Tibial nerve (tissue), 4 donors: ENCODE measurements at regions not wholly inside any gene's neighbourhood (a gene's known extent, or its start where the extent isn't known, plus 50 kb on each side); places are given as distances from the start of the nearest gene placed in this dataset.
A peak's percentile ranks its signal among the peaks of the same experiment; 100 is the strongest.

Experiments used
- DNase-seq, 2 donors: peaks; one replicate each; pipeline ENCODE4 v3.0.0-alpha.2; 2019; ENCODE audit warnings: low spot score in 2 of 2
- H3K27ac ChIP-seq, 4 donors: fragments of 200-600 bp; sonication (generic) in 3 of 4; one replicate each; pipeline ENCODE4 v1.5.1; 2017 to 2019; ENCODE audit warnings: mild to moderate bottlenecking in 1 of 4
- H3K27me3 ChIP-seq, 2 donors: fragments of 200-600 bp; sonication (generic) in 1 of 2; one replicate each; pipeline versions ENCODE4 v1.5.1 to v1.6.0; 2017 to 2019
- H3K36me3 ChIP-seq, 3 donors: fragments of 200-600 bp; sonication (generic); one replicate each; pipeline ENCODE4 v1.5.1; 2018 to 2019
- H3K4me1 ChIP-seq, 4 donors: fragments of 200-600 bp; sonication (generic) in 3 of 4; one replicate each; pipeline ENCODE4 v1.5.1; 2017 to 2019
- H3K4me3 ChIP-seq, 4 donors: fragments of 200-600 bp; sonication (generic) in 3 of 4; one replicate each; pipeline ENCODE4 v1.5.1; 2017 to 2019; ENCODE audit warnings: mild to moderate bottlenecking in 1 of 4, moderate library complexity in 1 of 4
- H3K9me3 ChIP-seq, 4 donors: fragments of 200-600 bp; sonication (generic) in 3 of 4; one replicate each; pipeline ENCODE4 v1.5.1; 2017 to 2019
- EP300 ChIP-seq, 2 donors: sonication (generic); formaldehyde crosslinking; IDR thresholded peaks; one replicate each; pipeline ENCODE4 v1.6.1; 2017; ENCODE audit warnings: antibody characterized with exemption in 2 of 2, mild to moderate bottlenecking in 1 of 2
- POLR2A ChIP-seq, 2 donors: fragments of 450-650 bp; IDR thresholded peaks; one replicate each; pipeline ENCODE4 v1.6.1; 2017; ENCODE audit warnings: antibody characterized with exemption in 2 of 2, mild to moderate bottlenecking in 2 of 2, moderate library complexity in 2 of 2
- WGBS, 2 donors: methylation state at CpG; one replicate each; pipeline ENCODE4 v1.1.5; 2018; 5-methylcytosine and 5-hydroxymethylcytosine counted together
- TF ChIP-seq, protein P1 (sequence below), 5 experiments: fragments of 200-600 bp in 3 of 5; fragments of 450-650 bp in 2 of 5; sonication (generic) in 3 of 5; IDR thresholded peaks; one replicate each; pipeline ENCODE4 v1.5.1; 2016 to 2019; ENCODE audit warnings: antibody characterized with exemption in 5 of 5, mild to moderate bottlenecking in 3 of 5, moderate library complexity in 2 of 5

DNA sequence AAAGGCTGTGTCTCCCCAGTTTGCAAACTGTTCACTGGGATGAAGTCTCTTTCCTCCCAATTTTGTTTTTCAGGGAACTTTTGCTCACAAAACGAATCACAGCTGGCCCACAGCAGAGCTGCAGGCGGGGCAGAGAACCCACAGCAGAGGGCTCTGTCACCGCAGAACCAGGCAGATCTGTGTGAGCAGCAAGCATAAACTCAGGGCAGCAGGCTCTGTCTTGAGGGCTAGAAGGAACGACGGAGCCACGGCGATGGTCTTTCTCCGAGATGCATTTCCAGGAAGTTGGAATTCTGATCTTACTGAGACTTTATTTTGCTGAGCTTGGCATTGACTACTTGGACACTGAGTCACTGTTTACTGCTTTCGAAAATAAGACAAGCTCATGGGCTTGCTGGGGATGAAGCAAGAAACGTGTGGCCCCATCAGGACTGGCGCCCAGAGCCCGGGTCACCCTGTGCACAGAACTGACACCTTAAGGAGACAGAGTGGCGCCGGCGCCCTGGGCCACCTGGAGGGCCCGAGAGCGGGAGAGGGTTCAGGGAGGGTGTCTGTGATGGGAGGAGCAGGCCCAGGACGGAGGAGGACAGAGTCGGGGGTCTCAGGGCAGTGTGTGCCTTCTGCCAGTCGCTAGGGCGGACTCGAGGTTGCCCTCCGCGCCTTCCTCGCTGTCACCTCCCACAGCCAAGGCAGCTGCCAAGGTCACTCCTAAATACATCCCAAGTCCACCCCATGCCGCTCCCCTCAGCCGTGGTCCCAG is 106.3 kb upstream of the NXT1 start:
- no peak for TF ChIP-seq EP300 (IDR thresholded peaks at IDR 0.05)
- TF ChIP-seq, protein P1, sequence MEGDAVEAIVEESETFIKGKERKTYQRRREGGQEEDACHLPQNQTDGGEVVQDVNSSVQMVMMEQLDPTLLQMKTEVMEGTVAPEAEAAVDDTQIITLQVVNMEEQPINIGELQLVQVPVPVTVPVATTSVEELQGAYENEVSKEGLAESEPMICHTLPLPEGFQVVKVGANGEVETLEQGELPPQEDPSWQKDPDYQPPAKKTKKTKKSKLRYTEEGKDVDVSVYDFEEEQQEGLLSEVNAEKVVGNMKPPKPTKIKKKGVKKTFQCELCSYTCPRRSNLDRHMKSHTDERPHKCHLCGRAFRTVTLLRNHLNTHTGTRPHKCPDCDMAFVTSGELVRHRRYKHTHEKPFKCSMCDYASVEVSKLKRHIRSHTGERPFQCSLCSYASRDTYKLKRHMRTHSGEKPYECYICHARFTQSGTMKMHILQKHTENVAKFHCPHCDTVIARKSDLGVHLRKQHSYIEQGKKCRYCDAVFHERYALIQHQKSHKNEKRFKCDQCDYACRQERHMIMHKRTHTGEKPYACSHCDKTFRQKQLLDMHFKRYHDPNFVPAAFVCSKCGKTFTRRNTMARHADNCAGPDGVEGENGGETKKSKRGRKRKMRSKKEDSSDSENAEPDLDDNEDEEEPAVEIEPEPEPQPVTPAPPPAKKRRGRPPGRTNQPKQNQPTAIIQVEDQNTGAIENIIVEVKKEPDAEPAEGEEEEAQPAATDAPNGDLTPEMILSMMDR (IDR thresholded peaks at IDR 0.05): no peak
- TF ChIP-seq POLR2A (IDR thresholded peaks at IDR 0.05): no peak

DNA sequence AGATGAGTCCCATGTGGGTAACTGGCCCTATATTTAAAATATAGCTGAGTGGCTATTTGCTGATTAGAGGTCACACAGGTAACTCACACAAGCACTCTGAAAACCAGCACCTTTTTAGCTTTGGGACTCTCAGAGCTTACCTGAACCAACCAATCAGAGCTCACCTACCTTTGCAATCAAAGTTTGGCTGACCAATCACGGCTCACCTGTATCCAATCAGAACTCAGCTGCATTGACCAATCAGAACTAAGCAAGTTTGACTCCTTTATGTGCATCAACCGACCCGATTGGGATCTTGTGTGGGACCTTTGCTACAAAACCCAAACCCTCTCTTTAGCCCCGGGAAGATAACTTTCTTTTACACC is 106.8 kb upstream of the NXT1 start:
- Histone ChIP-seq H3K4me1 (peaks cover 0 to 37% (median 8%) of the 10 kb centered on the region in 4 donors), H3K27me3 (no peaks in the 10 kb centered on the region), H3K9me3 (peaks cover 0 to 6% (median 0%) of the 10 kb centered on the region in 4 donors), H3K36me3 (no peaks in the 10 kb centered on the region), H3K27ac (no peak overlapping the region), H3K4me3 (no peak overlapping the region)
- 81 to 86% methylated on average over 4 of the region's 4 CpGs for WGBS, 2 donors
- TF ChIP-seq EP300 (IDR thresholded peaks at IDR 0.05) (no peak), POLR2A (IDR thresholded peaks at IDR 0.05) (no peak)
- TF ChIP-seq, protein P1 (IDR thresholded peaks at IDR 0.05): no peak
- DNase-seq: no peak

More for the DNA sequence above, 106.3 kb upstream of the NXT1 start:
- WGBS, 2 donors: 81 to 83% methylated on average over 27 of the region's 27 CpGs
- Histone ChIP-seq H3K9me3 (peaks cover 0 to under 1% (median 0%) of the 10 kb centered on the region in 4 donors), H3K36me3 (no peaks in the 10 kb centered on the region), H3K4me3 (no peak overlapping the region), H3K4me1 (peaks cover 0 to 39% (median 8%) of the 10 kb centered on the region in 4 donors), H3K27ac (peak overlapping the region in 3 of 4 donors; percentile 11 to 52 (median 25)), H3K27me3 (no peaks in the 10 kb centered on the region)
- DNase-seq: no peak

DNA sequence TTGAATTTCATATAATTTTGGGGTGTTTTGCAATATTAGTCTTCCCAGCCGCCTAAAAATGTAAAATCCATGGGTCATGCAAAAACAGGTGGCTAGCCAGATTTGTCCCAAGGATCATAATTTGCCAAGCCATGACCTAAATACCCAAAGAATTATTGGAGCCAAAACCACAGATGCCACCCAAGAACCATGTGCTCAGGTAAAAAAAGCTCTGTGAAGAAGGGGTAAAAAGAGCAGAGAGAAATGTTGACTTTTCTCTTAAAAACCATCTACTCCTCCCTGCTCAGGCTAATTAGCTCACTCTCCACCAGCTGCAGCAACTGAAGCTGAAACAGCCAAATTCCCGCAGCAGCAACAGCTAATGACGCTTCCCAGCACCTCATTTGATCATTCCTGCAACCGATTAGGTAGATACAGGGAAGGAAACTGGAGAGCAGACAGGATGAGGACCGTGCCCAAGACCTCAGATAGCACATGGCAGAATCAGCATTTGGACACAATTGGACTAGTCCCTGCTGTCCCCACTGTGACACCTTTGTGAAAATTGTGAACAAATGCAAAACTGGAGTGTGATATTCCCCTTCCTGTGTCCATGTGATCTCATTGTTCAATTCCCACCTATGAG is 107.9 kb upstream of the NXT1 start:
- peaks cover 0 to 9% (median 0%) of the 10 kb centered on the region in 4 donors for H3K9me3 ChIP-seq
- peaks cover 0 to 26% (median 5%) of the 10 kb centered on the region in 4 donors for H3K4me1 ChIP-seq
- H3K27ac ChIP-seq: no peak overlapping the region
- no peaks in the 10 kb centered on the region for H3K36me3 ChIP-seq
- no peaks in the 10 kb centered on the region for H3K27me3 ChIP-seq
- no peak for DNase-seq
- TF ChIP-seq, protein P1 (IDR thresholded peaks at IDR 0.05): no peak
- TF ChIP-seq EP300 (IDR thresholded peaks at IDR 0.05): no peak
- 63 to 72% methylated on average over 5 of the region's 5 CpGs for WGBS, 2 donors
- H3K4me3 ChIP-seq: no peak overlapping the region

DNA sequence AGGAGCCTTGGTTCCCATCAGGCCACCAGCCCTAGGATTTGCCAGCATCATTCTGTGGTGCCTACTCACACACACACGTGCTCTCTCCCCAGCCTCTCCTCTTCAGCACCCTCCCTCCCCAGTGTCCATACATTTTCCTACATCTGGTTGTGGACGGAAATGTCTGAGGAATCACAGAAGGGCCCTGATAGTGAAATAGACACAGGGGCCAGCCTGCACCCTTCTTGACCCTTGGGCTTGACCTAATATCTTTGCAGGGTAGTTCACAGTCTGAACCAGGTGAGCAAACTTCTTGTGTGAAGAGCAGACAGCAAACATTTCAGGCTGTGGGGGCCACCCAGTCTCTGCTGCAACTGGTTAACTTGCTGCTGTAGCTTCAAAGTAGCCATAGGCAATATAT is 108.5 kb upstream of the NXT1 start:
- 63 to 83% methylated on average over 2 of the region's 2 CpGs for WGBS, 2 donors
- Histone ChIP-seq H3K27me3 (no peaks in the 10 kb centered on the region), H3K27ac (no peak overlapping the region), H3K4me1 (peaks cover 0 to 20% (median 3%) of the 10 kb centered on the region in 4 donors), H3K9me3 (peaks cover 0 to 9% (median 0%) of the 10 kb centered on the region in 4 donors), H3K4me3 (no peak overlapping the region), H3K36me3 (no peaks in the 10 kb centered on the region)
- peak in 1 of 2 donors; percentile 2 for DNase-seq
- TF ChIP-seq, protein P1 (IDR thresholded peaks at IDR 0.05): no peak
- no peak for TF ChIP-seq POLR2A (IDR thresholded peaks at IDR 0.05)
- TF ChIP-seq EP300 (IDR thresholded peaks at IDR 0.05): no peak

DNA sequence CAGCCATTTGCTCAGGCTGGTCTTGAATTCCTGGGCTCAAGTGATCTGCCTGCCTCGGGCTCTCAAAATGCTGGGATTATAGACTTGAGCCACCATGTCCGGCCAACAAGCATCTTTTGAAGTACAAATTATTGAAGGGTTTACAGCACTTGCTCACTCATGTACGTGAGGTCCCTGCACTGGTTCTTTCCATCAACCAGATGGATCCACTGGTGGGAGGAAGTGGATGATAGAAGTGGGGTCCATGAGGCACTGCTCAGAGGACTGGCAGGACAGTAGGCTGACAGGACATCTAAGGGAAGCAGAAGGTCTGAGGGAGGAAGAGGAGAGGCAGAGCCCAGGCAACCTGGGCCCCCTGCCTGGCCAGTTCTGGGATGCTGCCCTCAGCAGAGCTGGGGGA is 109.2 kb upstream of the NXT1 start:
- TF ChIP-seq, protein P1 (IDR thresholded peaks at IDR 0.05): no peak
- no peak for TF ChIP-seq EP300 (IDR thresholded peaks at IDR 0.05)
- TF ChIP-seq POLR2A (IDR thresholded peaks at IDR 0.05): no peak
- Histone ChIP-seq H3K27ac (no peak overlapping the region), H3K4me3 (no peak overlapping the region), H3K9me3 (peaks cover 0 to 9% (median 0%) of the 10 kb centered on the region in 4 donors), H3K4me1 (peaks cover 0 to 13% (median under 1%) of the 10 kb centered on the region in 4 donors), H3K27me3 (no peaks in the 10 kb centered on the region), H3K36me3 (no peaks in the 10 kb centered on the region)
- peak in 1 of 2 donors; percentile 1 for DNase-seq
- WGBS, 2 donors: 86 to 90% methylated on average over 3 of the region's 3 CpGs
